ENCODE measurements at regions not wholly inside any gene's neighbourhood (a gene's known extent, or its start where the extent isn't known, plus 50 kb on each side); places are given as distances from the start of the nearest gene placed in this dataset.
"Not testable (repeated sequence)": the region's sequence is repeated elsewhere in the genome, so short reads cannot be mapped to it uniquely, and the experiment has no call there.

GRCh38 chrX:1754077-1754476 lies 139.2 kb downstream of the ASMT start:
- no peak overlapping the region for H2AFZ ChIP-seq (ENCODE audit: insufficient read depth, low read depth, low read length, poor library complexity, severe bottlenecking)
- Mint-ChIP-seq H3K27me3 (ENCODE audit: low read depth in 3 of 3) (peaks cover 0 to 4% (median 3%) of the 10 kb centered on the region in 3 donors), H3K36me3 (no peaks in the 10 kb centered on the region), H3K4me1 (no peaks in the 10 kb centered on the region), H3K27ac (no peak overlapping the region), H3K9me3 (peaks cover 15 to 37% (median 25%) of the 10 kb centered on the region in 7 donors), H3K4me3 (no peak overlapping the region)
- DNase-seq: no peak
- H3K27me3 ChIP-seq (ENCODE audit: control insufficient read depth in 2 of 2, insufficient read depth in 2 of 2, low read length in 2 of 2): no peaks in the 10 kb centered on the region
- no peaks in the 10 kb centered on the region for H3K79me2 ChIP-seq (ENCODE audit: insufficient read depth, low read length)
- H3K4me1 ChIP-seq (ENCODE audit: control insufficient read depth in 1 of 2, insufficient read depth in 2 of 2, low read length in 2 of 2): no peaks in the 10 kb centered on the region
- no peak for TF ChIP-seq CTCF (IDR thresholded peaks at IDR 0.05)
- H4K20me1 ChIP-seq (ENCODE audit: insufficient read depth, low read length): no peaks in the 10 kb centered on the region
- 93% methylated on average over 8 of the region's 8 CpGs for WGBS (ENCODE audit: insufficient coverage)
- no peak overlapping the region for H3K9ac ChIP-seq (ENCODE audit: insufficient read depth, low read length, poor library complexity, severe bottlenecking)
- no peak overlapping the region for H3K27ac ChIP-seq (ENCODE audit: low read depth in 1 of 2, low read length in 2 of 2)
- H3K4me3 ChIP-seq (replicated peaks in 1 of 3; ENCODE audit: low read depth in 2 of 3, low read length in 3 of 3): no peak overlapping the region
- no peak overlapping the region for H3K4me2 ChIP-seq (replicated peaks; ENCODE audit: extremely low read depth, low read length, poor library complexity, severe bottlenecking)
- intact Hi-C loops (cut with micrococcal nuclease): no loop called here
- peaks cover 26 to 41% of the 10 kb centered on the region in 2 donors for H3K9me3 ChIP-seq (replicated peaks in 1 of 2; ENCODE audit: control insufficient read depth in 1 of 2, insufficient read depth in 1 of 2, low read length in 2 of 2)
- no peaks in the 10 kb centered on the region for H3K36me3 ChIP-seq (replicated peaks in 1 of 2; ENCODE audit: control insufficient read depth in 1 of 2, insufficient read depth in 2 of 2, low read length in 2 of 2)

GRCh38 chrX:1763294-1763693 lies 148.4 kb downstream of the ASMT start:
- Histone ChIP-seq H3K27ac (ENCODE audit: low read depth in 1 of 2, low read length in 2 of 2) (no peak overlapping the region), H3K36me3 (replicated peaks in 1 of 2; ENCODE audit: control insufficient read depth in 1 of 2, insufficient read depth in 2 of 2, low read length in 2 of 2) (no peaks in the 10 kb centered on the region), H3K79me2 (ENCODE audit: insufficient read depth, low read length) (no peaks in the 10 kb centered on the region), H2AFZ (ENCODE audit: insufficient read depth, low read depth, low read length, poor library complexity, severe bottlenecking) (no peak overlapping the region), H3K4me3 (replicated peaks in 1 of 3; ENCODE audit: low read depth in 2 of 3, low read length in 3 of 3) (peak overlapping the region in 1 of 3 experiments; percentile 30), H4K20me1 (ENCODE audit: insufficient read depth, low read length) (no peaks in the 10 kb centered on the region), H3K4me2 (replicated peaks; ENCODE audit: extremely low read depth, low read length, poor library complexity, severe bottlenecking) (no peak overlapping the region), H3K4me1 (ENCODE audit: control insufficient read depth in 1 of 2, insufficient read depth in 2 of 2, low read length in 2 of 2) (no peaks in the 10 kb centered on the region), H3K27me3 (ENCODE audit: control insufficient read depth in 2 of 2, insufficient read depth in 2 of 2, low read length in 2 of 2) (no peaks in the 10 kb centered on the region), H3K9ac (ENCODE audit: insufficient read depth, low read length, poor library complexity, severe bottlenecking) (no peak overlapping the region), H3K9me3 (replicated peaks in 1 of 2; ENCODE audit: control insufficient read depth in 1 of 2, insufficient read depth in 1 of 2, low read length in 2 of 2) (peaks cover 79 to 87% of the 10 kb centered on the region in 2 donors)
- no peak overlapping the region for H3K4me3 Mint-ChIP-seq
- H3K4me1 Mint-ChIP-seq: no peaks in the 10 kb centered on the region
- no peak for TF ChIP-seq CTCF (IDR thresholded peaks at IDR 0.05)
- WGBS (ENCODE audit: insufficient coverage): no CpG with 5 or more reads among the region's 5 CpGs
- peaks cover 0 to 3% (median 0%) of the 10 kb centered on the region in 3 donors for H3K27me3 Mint-ChIP-seq (ENCODE audit: low read depth in 3 of 3)
- peaks cover 0 to 3% of the 10 kb centered on the region in 2 donors for H3K36me3 Mint-ChIP-seq
- DNase-seq: no peak
- intact Hi-C loops (cut with micrococcal nuclease): no loop called here
- H3K9me3 Mint-ChIP-seq: peaks cover 32 to 78% (median 74%) of the 10 kb centered on the region in 7 donors
- no peak overlapping the region for H3K27ac Mint-ChIP-seq

- H3K27me3 Mint-ChIP-seq (ENCODE audit: low read depth in 3 of 3); H3K9ac ChIP-seq (ENCODE audit: insufficient read depth, low read length, poor library complexity, severe bottlenecking); H3K4me1 ChIP-seq (ENCODE audit: control insufficient read depth in 1 of 2, insufficient read depth in 2 of 2, low read length in 2 of 2); H3K27me3 ChIP-seq (ENCODE audit: control insufficient read depth in 2 of 2, insufficient read depth in 2 of 2, low read length in 2 of 2); H3K4me2 ChIP-seq (replicated peaks; ENCODE audit: extremely low read depth, low read length, poor library complexity, severe bottlenecking); H3K36me3 ChIP-seq (replicated peaks in 1 of 2; ENCODE audit: control insufficient read depth in 1 of 2, insufficient read depth in 2 of 2, low read length in 2 of 2); H4K20me1 ChIP-seq (ENCODE audit: insufficient read depth, low read length); H3K36me3 Mint-ChIP-seq; H3K4me3 Mint-ChIP-seq; DNase-seq; H2AFZ ChIP-seq (ENCODE audit: insufficient read depth, low read depth, low read length, poor library complexity, severe bottlenecking); H3K79me2 ChIP-seq (ENCODE audit: insufficient read depth, low read length); H3K27ac ChIP-seq (ENCODE audit: low read depth in 1 of 2, low read length in 2 of 2); H3K4me1 Mint-ChIP-seq; intact Hi-C loops (cut with micrococcal nuclease): not testable (repeated sequence)
- peaks cover 26 to 80% (median 75%) of the 10 kb centered on the region in 7 donors for H3K9me3 Mint-ChIP-seq
- peaks cover 79 to 88% of the 10 kb centered on the region in 2 donors for H3K9me3 ChIP-seq (replicated peaks in 1 of 2; ENCODE audit: control insufficient read depth in 1 of 2, insufficient read depth in 1 of 2, low read length in 2 of 2)
- H3K4me3 ChIP-seq (replicated peaks in 1 of 3; ENCODE audit: low read depth in 2 of 3, low read length in 3 of 3): peak overlapping the region in 1 of 3 experiments; percentile 37
- 6% methylated on average over 3 of the region's 19 CpGs for WGBS (ENCODE audit: insufficient coverage)
- peak overlapping the region in 1 of 7 donors; percentile 24 for H3K27ac Mint-ChIP-seq
Measured at GRCh38 chrX:1764883-1765364, 150.1 kb downstream of the ASMT start.

Measured in CD14-positive monocyte (primary cell).